SK-N-SH treated with all-trans-retinoic acid at 6 μM for 48 hours (cell line): ENCODE measurements at regions not wholly inside any gene's neighbourhood (a gene's known extent, or its start where the extent isn't known, plus 50 kb on each side); places are given as distances from the start of the nearest gene placed in this dataset.
A peak's percentile ranks its signal among the peaks of the same experiment; 100 is the strongest.

Experiments
- ATAC-seq: fragments of 200-7000 bp; cut with Tn5 transposase; 3 replicates; pipeline ENCODE4 v1.9.1; 2020; ENCODE audit warnings: mild to moderate bottlenecking, moderate library complexity
- BACH2 ChIP-seq: fragments of 250-450 bp; sonication (Bioruptor Pico); IDR thresholded peaks from 2 replicates; pipeline ENCODE4 v1.9.0; 2021; ENCODE audit warnings: mild to moderate bottlenecking, borderline replicate concordance
- CREB5 ChIP-seq: fragments of 250-450 bp; sonication (Bioruptor Pico); IDR thresholded peaks from 2 replicates; pipeline ENCODE4 v1.5.1; 2020; ENCODE audit warnings: low read depth, mild to moderate bottlenecking, moderate library complexity
- CSDC2 ChIP-seq: fragments of 250-450 bp; sonication (Bioruptor Pico); IDR thresholded peaks from 2 replicates; pipeline ENCODE4 v1.5.0; 2020; ENCODE audit warnings: mild to moderate bottlenecking, moderate library complexity
- CSRNP3 ChIP-seq: fragments of 250-450 bp; sonication (Bioruptor Pico); IDR thresholded peaks from 2 replicates; pipeline ENCODE4 v1.5.1; 2021; ENCODE audit warnings: mild to moderate bottlenecking, moderate library complexity
- ESRRG ChIP-seq: fragments of 250-450 bp; sonication (Bioruptor Pico); IDR thresholded peaks from 2 replicates; pipeline ENCODE4 v1.6.1; 2021; ENCODE audit warnings: mild to moderate bottlenecking
- GLIS3 ChIP-seq: fragments of 250-450 bp; sonication (Bioruptor Pico); IDR thresholded peaks from 2 replicates; pipeline ENCODE4 v1.5.0; 2020; ENCODE audit warnings: mild to moderate bottlenecking, moderate library complexity
- ISL1 ChIP-seq: fragments of 250-450 bp; sonication (Bioruptor Pico); IDR thresholded peaks from 2 replicates; pipeline ENCODE4 v2.1.2; 2022; ENCODE audit warnings: mild to moderate bottlenecking, moderate library complexity
- OSR1 ChIP-seq: fragments of 250-450 bp; sonication (Bioruptor Pico); IDR thresholded peaks from 2 replicates; pipeline ENCODE4 v1.8.0; 2022; ENCODE audit warnings: moderate library complexity, mild to moderate bottlenecking, inconsistent platforms
- PATZ1 ChIP-seq: fragments of 250-450 bp; sonication (Bioruptor Pico); IDR thresholded peaks from 2 replicates; pipeline ENCODE4 v1.8.0; 2020; ENCODE audit warnings: mild to moderate bottlenecking, moderate library complexity, borderline replicate concordance
- POU6F1 ChIP-seq: fragments of 250-450 bp; sonication (Bioruptor Pico); IDR thresholded peaks from 2 replicates; pipeline ENCODE4 v1.8.0; 2021; ENCODE audit warnings: low read depth, mild to moderate bottlenecking, moderate library complexity, borderline replicate concordance
- PPARA ChIP-seq: fragments of 250-450 bp; sonication (Bioruptor Pico); IDR thresholded peaks from 2 replicates; pipeline ENCODE4 v1.5.0; 2020; ENCODE audit warnings: mild to moderate bottlenecking, borderline replicate concordance
- RARB ChIP-seq: fragments of 250-450 bp; sonication (Bioruptor Pico); IDR thresholded peaks from 2 replicates; pipeline ENCODE4 v1.8.0; 2021; ENCODE audit warnings: mild to moderate bottlenecking, moderate library complexity
- SNAI2 ChIP-seq: fragments of 250-450 bp; sonication (Bioruptor Pico); IDR thresholded peaks from 2 replicates; pipeline ENCODE4 v1.5.0; 2020; ENCODE audit warnings: mild to moderate bottlenecking, moderate library complexity
- TCF4 ChIP-seq: fragments of 250-450 bp; sonication (Bioruptor Pico); IDR thresholded peaks from 2 replicates; pipeline ENCODE4 v1.8.0; 2021; ENCODE audit warnings: mild to moderate bottlenecking, moderate library complexity, borderline replicate concordance
- TOX ChIP-seq: fragments of 250-450 bp; sonication (Bioruptor Pico); IDR thresholded peaks from 2 replicates; pipeline ENCODE4 v1.8.0; 2021; ENCODE audit warnings: mild to moderate bottlenecking, moderate library complexity, borderline replicate concordance
- TSHZ2 ChIP-seq: fragments of 250-450 bp; sonication (Bioruptor Pico); IDR thresholded peaks from 2 replicates; pipeline ENCODE4 v1.5.0; 2020; ENCODE audit warnings: mild to moderate bottlenecking, moderate library complexity
- ZC3H10 ChIP-seq: fragments of 250-450 bp; sonication (Bioruptor Pico); IDR thresholded peaks from 2 replicates; pipeline ENCODE4 v1.5.1; 2021; ENCODE audit warnings: mild to moderate bottlenecking, moderate library complexity
- ZNF70 ChIP-seq: fragments of 450-650 bp; formaldehyde crosslinking; IDR thresholded peaks from 2 replicates; pipeline ENCODE4 v1.5.0; 2020; ENCODE audit warnings: mild to moderate bottlenecking, moderate library complexity
- ZNF8 ChIP-seq: fragments of 450-650 bp; formaldehyde crosslinking; IDR thresholded peaks from 2 replicates; pipeline ENCODE4 v1.5.0; 2020; ENCODE audit warnings: mild to moderate bottlenecking, moderate library complexity

- TF ChIP-seq OSR1 (CRISPR knock-in tag) (no peak), POU6F1 (no peak), TOX (CRISPR knock-in tag) (no peak), PATZ1 (no peak), CSDC2 (CRISPR knock-in tag) (no peak), ZNF70 (CRISPR knock-in tag) (no peak), CSRNP3 (no peak), RARB (CRISPR knock-in tag) (no peak), GLIS3 (CRISPR knock-in tag) (no peak), ZC3H10 (CRISPR knock-in tag) (no peak), ESRRG (CRISPR knock-in tag) (no peak), TSHZ2 (CRISPR knock-in tag) (no peak), ISL1 (CRISPR knock-in tag) (no peak), PPARA (CRISPR knock-in tag) (no peak), TCF4 (CRISPR knock-in tag) (no peak), CREB5 (CRISPR knock-in tag) (no peak)
- peak; percentile 51 for ATAC-seq
Observed at GRCh38 chr17:69609473-69610305, 195.2 kb downstream of the MAP2K6 start.

DNA sequence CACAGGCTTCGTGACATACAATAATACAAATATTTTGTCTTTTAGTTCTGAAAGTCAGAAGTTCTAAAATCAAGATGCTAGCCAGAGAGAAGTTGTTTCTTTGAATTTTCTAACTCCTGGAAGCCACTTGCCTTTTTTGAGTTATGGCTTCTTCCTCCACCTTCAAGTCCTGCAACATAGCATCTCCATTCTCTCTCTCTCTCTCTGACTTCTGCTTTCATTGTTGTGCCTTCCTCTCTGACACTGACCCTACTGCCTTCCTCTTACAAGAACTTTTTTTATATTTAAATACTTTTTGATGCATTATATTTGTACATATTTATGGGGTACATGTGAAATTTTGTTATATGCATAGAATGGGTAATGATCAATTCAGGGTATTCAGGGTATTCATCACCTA, 205.9 kb downstream of the MAP2K6 start:
- ATAC-seq = no peak
- TF ChIP-seq PATZ1 (no peak), SNAI2 (CRISPR knock-in tag) (no peak), PPARA (CRISPR knock-in tag) (no peak), CREB5 (CRISPR knock-in tag) (no peak), ZC3H10 (CRISPR knock-in tag) (no peak), CSDC2 (CRISPR knock-in tag) (no peak), BACH2 (CRISPR knock-in tag) (no peak), ZNF8 (CRISPR knock-in tag) (no peak), CSRNP3 (no peak)
